K562 (cell line): ENCODE measurements at regions not wholly inside any gene's neighbourhood (a gene's known extent, or its start where the extent isn't known, plus 50 kb on each side); places are given as distances from the start of the nearest gene placed in this dataset.

Experiments
- ATAC-seq: fragments of 200-7000 bp; cut with Tn5 transposase; 3 replicates; pipeline ENCODE4 v1.9.1; 2020; ENCODE audit warnings: moderate library complexity
- BruUV-seq: library from RNA; stranded (reverse); fragments of 400-500 nt; replicated peaks from 2 replicates; lab custom pipeline; 2021; lab: Mats Ljungman, UMichigan
- CTCF ChIA-PET: fragments of 300-600 bp; formaldehyde crosslinking; extraction: SDS; loops from one replicate; lab custom pipeline; 2021; ENCODE audit warnings: low intra/inter-chr PET ratio; lab: Yijun Ruan, JAX
- POLR2A ChIA-PET: fragments of 300-600, 350-650 bp; sonication (Branson Sonifier 250); formaldehyde crosslinking; extraction: SDS; loops from one replicate; lab custom pipeline; 2021; ENCODE audit warnings: antibody characterized with exemption, inconsistent platforms; lab: Yijun Ruan, JAX
- DNase-seq, 4 experiments: peaks; one replicate each; pipeline versions ENCODE4 v3.0.0 to v3.0.0-alpha.2; 2011 to 2018; ENCODE audit warnings: low spot score in 3 of 4, mixed read lengths in 3 of 4; ENCODE audit errors: extremely low read depth in 1 of 4
- FAIRE-seq: peaks from 2 replicates; lab custom pipeline; 2011; peaks lifted over from hg19 to GRCh38; lab: Jason Lieb, UNC
- H2AFZ ChIP-seq: 2 replicates; pipeline ENCODE4 v1.6.0; 2011; ENCODE audit warnings: low read depth, low read length, control low read depth, inconsistent platforms
- H3K27ac ChIP-seq: fragments of 200-600 bp; 3 replicates; pipeline ENCODE4 v1.8.0; 2011; ENCODE audit warnings: low read depth, mild to moderate bottlenecking, control low read depth, inconsistent platforms, low read length, moderate library complexity, mixed read lengths; ENCODE audit errors: extremely low read depth
- H3K27me3 ChIP-seq, 2 experiments: fragments of 300-600 bp in 1 of 2; 2 replicates in 1 of 2; 3 replicates in 1 of 2; pipeline versions ENCODE4 v1.6.0 to v1.8.0; 2011; ENCODE audit warnings: inconsistent platforms in 2 of 2, low read length in 2 of 2, mild to moderate bottlenecking in 1 of 2, mixed read lengths in 1 of 2, moderate library complexity in 1 of 2; ENCODE audit not compliant: control insufficient read depth in 2 of 2, insufficient read depth in 2 of 2
- H3K36me3 ChIP-seq: fragments of 300-600 bp; 3 replicates; pipeline ENCODE4 v1.8.0; 2011; ENCODE audit warnings: mild to moderate bottlenecking, low read length, inconsistent platforms; ENCODE audit not compliant: control insufficient read depth, insufficient read depth
- H3K4me1 ChIP-seq, 2 experiments: fragments of 200-600 bp in 1 of 2; replicated peaks in 1 of 2; 2 replicates in 1 of 2; 3 replicates in 1 of 2; pipeline versions ENCODE4 v1.5.1 to v1.8.0; 2011; ENCODE audit warnings: inconsistent platforms in 2 of 2, low read length in 2 of 2, mild to moderate bottlenecking in 1 of 2, mixed read lengths in 1 of 2, moderate library complexity in 1 of 2; ENCODE audit not compliant: control insufficient read depth in 2 of 2, insufficient read depth in 2 of 2
- H3K4me2 ChIP-seq: 2 replicates; pipeline ENCODE4 v1.6.1; 2011; ENCODE audit warnings: low read length, control low read depth, inconsistent platforms, mixed read lengths; ENCODE audit not compliant: insufficient read depth
- H3K4me3 ChIP-seq: fragments of 200-600 bp; sonication (generic), shearing (Covaris generic); 2 replicates; pipeline ENCODE4 v1.5.1; 2016; ENCODE audit warnings: control low read depth, inconsistent platforms
- H3K79me2 ChIP-seq: fragments of 200-600 bp; 3 replicates; pipeline ENCODE4 v1.8.0; 2011; ENCODE audit warnings: low read length, inconsistent platforms; ENCODE audit not compliant: control insufficient read depth, insufficient read depth
- H3K9ac ChIP-seq, 2 experiments: 2 replicates each; pipeline versions ENCODE4 v1.6.0 to v1.6.1; 2011; ENCODE audit warnings: low read depth in 2 of 2, low read length in 2 of 2, control low read depth in 1 of 2, inconsistent platforms in 1 of 2, mild to moderate bottlenecking in 1 of 2, mixed read lengths in 1 of 2; ENCODE audit not compliant: insufficient read depth in 1 of 2
- H3K9me1 ChIP-seq: one replicate; pipeline ENCODE4 v1.6.0; 2011; ENCODE audit warnings: inconsistent platforms, mild to moderate bottlenecking, low read length, moderate library complexity; ENCODE audit not compliant: control insufficient read depth, insufficient read depth
- H3K9me3 ChIP-seq: replicated peaks from 2 replicates; pipeline ENCODE4 v1.5.1; 2011; ENCODE audit warnings: low read depth, low read length, inconsistent platforms; ENCODE audit not compliant: control insufficient read depth, insufficient read depth
- H4K20me1 ChIP-seq: replicated peaks from 2 replicates; pipeline ENCODE4 v1.6.1; 2011; ENCODE audit warnings: low read length, inconsistent platforms, mixed read lengths; ENCODE audit not compliant: control insufficient read depth, insufficient read depth
- E2F5 ChIP-seq: sonication (generic); formaldehyde crosslinking; IDR thresholded peaks from 2 replicates; pipeline ENCODE4 v1.8.0; 2022; ENCODE audit warnings: mild to moderate bottlenecking, missing genetic modification reagents
- FOXP4 ChIP-seq: sonication (generic); formaldehyde crosslinking; IDR thresholded peaks from 2 replicates; pipeline ENCODE4 v1.8.0; 2022; ENCODE audit warnings: mild to moderate bottlenecking, missing genetic modification reagents, borderline replicate concordance
- GTF2A2 ChIP-seq: IDR thresholded peaks from 2 replicates; pipeline ENCODE4 v1.6.1; 2016; ENCODE audit warnings: mild to moderate bottlenecking, missing genetic modification characterization, missing compliant biosample characterization
- KLF10 ChIP-seq: fragments of 250-450 bp; sonication (Bioruptor Pico); IDR thresholded peaks from 2 replicates; pipeline ENCODE4 v1.6.1; 2021; ENCODE audit warnings: matching md5 sums
- PKNOX1 ChIP-seq: fragments of 450-650 bp; IDR thresholded peaks from 2 replicates; pipeline ENCODE4 v1.6.1; 2016
- TBL1XR1 ChIP-seq, 2 experiments: IDR thresholded peaks; 2 replicates each; pipeline ENCODE4 v1.6.1; 2012; ENCODE audit warnings: improper control_type of control experiment in 2 of 2, low read length in 2 of 2, mild to moderate bottlenecking in 1 of 2
- WGBS: fragments of 100-300 bp; shearing (Covaris generic); methylation state at CpG from one replicate; pipeline ENCODE4 v1.1.6; 2016; ENCODE audit warnings: low coverage, mixed read lengths; ENCODE audit not compliant: insufficient coverage; ENCODE audit errors: missing lambda C conversion rate; 5-methylcytosine and 5-hydroxymethylcytosine counted together
- in situ Hi-C: fragments of 300-500 bp; cut with MboI; formaldehyde crosslinking; loops from 4 replicates; pipeline ENCODE4 v1.15.0; 2018; ENCODE audit warnings: inconsistent platforms, mixed read lengths
- intact Hi-C: fragments of 100-400 bp; cut with micrococcal nuclease; formaldehyde crosslinking; loops from 2 replicates; pipeline ENCODE4 v1.14.2; 2022

- DNase-seq (no peak), FAIRE-seq (no peak), ATAC-seq (no peak)
- ChIA-PET POLR2A (no interaction called here), CTCF (no interaction called here)
- no peak overlapping the region for H3K9ac ChIP-seq
- H3K79me2 ChIP-seq, result no peaks in the 10 kb centered on the region
- no peaks in the 10 kb centered on the region for H3K9me1 ChIP-seq
- BruUV-seq, result no TSS peak
- intact Hi-C loops (no loop called here), in situ Hi-C loops (no loop called here)
- H4K20me1 ChIP-seq, result no peaks in the 10 kb centered on the region
- H3K4me2 ChIP-seq, result no peak overlapping the region
- H3K9me3 ChIP-seq, result no peaks in the 10 kb centered on the region
- H3K4me1 ChIP-seq, result no peaks in the 10 kb centered on the region
- no peak overlapping the region for H3K4me3 ChIP-seq
- no peak overlapping the region for H2AFZ ChIP-seq
- H3K36me3 ChIP-seq, result no peaks in the 10 kb centered on the region
- H3K27ac ChIP-seq, result no peak overlapping the region
- WGBS, result 0% methylated on average over 5 of the region's 5 CpGs
- H3K27me3 ChIP-seq, result no peaks in the 10 kb centered on the region
- no peak for TF ChIP-seq TBL1XR1 (IDR thresholded peaks at IDR 0.05; ENCODE audit: low read length in 2 of 2)
- no peak for TF ChIP-seq KLF10 (CRISPR knock-in tag)
- no peak for TF ChIP-seq FOXP4 (CRISPR knock-in tag)
- TF ChIP-seq PKNOX1, result no peak
- TF ChIP-seq E2F5, result no peak
- TF ChIP-seq GTF2A2 (tag), result no peak
Observed at GRCh38 chr7:49486974-49487829, 286.2 kb upstream of the VWC2 start.
